Neural progenitor cell (in vitro differentiated cells): ENCODE measurements at regions not wholly inside any gene's neighbourhood (a gene's known extent, or its start where the extent isn't known, plus 50 kb on each side); places are given as distances from the start of the nearest gene placed in this dataset.

ENCODE experiments used
- DNase-seq: peaks from one replicate; pipeline ENCODE4 v3.0.0-alpha.2; 2016; ENCODE audit warnings: low spot score
- H2AFZ ChIP-seq: fragments of 200-600 bp; sonication (generic); replicated peaks from 2 replicates; pipeline ENCODE4 v1.6.1; 2016; ENCODE audit warnings: antibody characterized with exemption
- H3F3A ChIP-seq: fragments of 200-600 bp; sonication (generic); 2 replicates; pipeline ENCODE4 v1.6.1; 2016; ENCODE audit warnings: antibody characterized with exemption, low read depth
- H3K27ac ChIP-seq: fragments of 200-600 bp; sonication (generic); 2 replicates; pipeline ENCODE4 v1.5.1; 2016; ENCODE audit warnings: mild to moderate bottlenecking
- H3K27me3 ChIP-seq: fragments of 200-600 bp; sonication (generic); 2 replicates; pipeline ENCODE4 v1.6.1; 2016; ENCODE audit warnings: mild to moderate bottlenecking, moderate library complexity
- H3K36me3 ChIP-seq: fragments of 200-600 bp; sonication (generic); 2 replicates; pipeline ENCODE4 v1.5.1; 2016
- H3K4me1 ChIP-seq: fragments of 200-600 bp; sonication (generic); 2 replicates; pipeline ENCODE4 v1.6.1; 2016; ENCODE audit warnings: mixed run types
- H3K4me2 ChIP-seq: fragments of 200-600 bp; sonication (generic); 2 replicates; pipeline ENCODE4 v1.6.1; 2016
- H3K4me3 ChIP-seq: fragments of 200-600 bp; sonication (generic); 2 replicates; pipeline ENCODE4 v1.5.1; 2016
- H3K79me2 ChIP-seq: fragments of 200-600 bp; sonication (generic); 2 replicates; pipeline ENCODE4 v1.6.1; 2016; ENCODE audit warnings: low read depth
- H3K9ac ChIP-seq: fragments of 200-600 bp; sonication (generic); 2 replicates; pipeline ENCODE4 v1.6.1; 2016
- H3K9me3 ChIP-seq: fragments of 200-600 bp; sonication (generic); 2 replicates; pipeline ENCODE4 v1.5.1; 2016; ENCODE audit warnings: low read depth
- H4K20me1 ChIP-seq: fragments of 200-600 bp; sonication (generic); 2 replicates; pipeline ENCODE4 v1.6.1; 2016; ENCODE audit warnings: low read depth
- H3K27ac Mint-ChIP-seq: 3 replicates; pipeline ENCODE4 v1.8.0; 2021; ENCODE audit warnings: mixed read lengths
- H3K27me3 Mint-ChIP-seq: 2 replicates; pipeline ENCODE4 v1.8.0; 2022; ENCODE audit warnings: low read depth, mild to moderate bottlenecking, inconsistent platforms, moderate library complexity, mixed read lengths; ENCODE audit not compliant: insufficient read depth
- H3K36me3 Mint-ChIP-seq: 3 replicates; pipeline ENCODE4 v1.8.0; 2021; ENCODE audit warnings: mixed read lengths
- H3K4me1 Mint-ChIP-seq: 3 replicates; pipeline ENCODE4 v1.8.0; 2021; ENCODE audit warnings: mixed read lengths
- H3K4me3 Mint-ChIP-seq: 3 replicates; pipeline ENCODE4 v1.8.0; 2021; ENCODE audit warnings: mild to moderate bottlenecking, moderate library complexity, mixed read lengths
- H3K9me3 Mint-ChIP-seq: 3 replicates; pipeline ENCODE4 v1.8.0; 2020; ENCODE audit warnings: mixed read lengths
- CTCF ChIP-seq: fragments of 200-600 bp; sonication (generic); IDR thresholded peaks from 2 replicates; pipeline ENCODE4 v1.5.1; 2017; ENCODE audit warnings: antibody characterized with exemption, mild to moderate bottlenecking
- EZH2 ChIP-seq: fragments of 200-600 bp; sonication (generic); IDR thresholded peaks from 2 replicates; pipeline ENCODE4 v1.6.1; 2017; ENCODE audit warnings: antibody characterized with exemption, mild to moderate bottlenecking, moderate library complexity
- EZH2phosphoT487 ChIP-seq: fragments of 200-600 bp; sonication (generic); IDR thresholded peaks from 2 replicates; pipeline ENCODE4 v1.6.1; 2017; ENCODE audit warnings: antibody characterized with exemption

- H3K4me3 Mint-ChIP-seq = no peak overlapping the region
Measured at GRCh38 chr2:816278-816677, 134.4 kb upstream of the SNTG2 start.

GRCh38 chr2:810397-810796 lies 133.2 kb upstream of the TMEM18 start:
- H3K27me3 ChIP-seq = no peaks in the 10 kb centered on the region
- no peak for DNase-seq
- no peak overlapping the region for H3K4me3 ChIP-seq
- H3K9me3 ChIP-seq = no peaks in the 10 kb centered on the region
- peaks cover 2% of the 10 kb centered on the region for H3K27me3 Mint-ChIP-seq
- H4K20me1 ChIP-seq = no peaks in the 10 kb centered on the region
- H3K9me3 Mint-ChIP-seq = peaks cover 2% of the 10 kb centered on the region
- TF ChIP-seq CTCF (no peak), EZH2phosphoT487 (no peak), EZH2 (no peak)
- no peak overlapping the region for H2AFZ ChIP-seq
- no peak overlapping the region for H3K27ac ChIP-seq
- no peaks in the 10 kb centered on the region for H3F3A ChIP-seq
- H3K79me2 ChIP-seq = no peaks in the 10 kb centered on the region
- peak overlapping the region; percentile 57 for H3K27ac Mint-ChIP-seq
- H3K4me3 Mint-ChIP-seq = no peak overlapping the region
- no peaks in the 10 kb centered on the region for H3K4me1 ChIP-seq
- no peaks in the 10 kb centered on the region for H3K36me3 ChIP-seq
- H3K9ac ChIP-seq = no peak overlapping the region
- no peaks in the 10 kb centered on the region for H3K36me3 Mint-ChIP-seq
- H3K4me1 Mint-ChIP-seq = peaks cover 12% of the 10 kb centered on the region
- H3K4me2 ChIP-seq = no peak overlapping the region

More at GRCh38 chr2:816278-816677, 134.4 kb upstream of the SNTG2 start:
- no peak for TF ChIP-seq EZH2phosphoT487
- TF ChIP-seq CTCF = no peak
- TF ChIP-seq EZH2 = no peak
- H3K9me3 Mint-ChIP-seq = peaks cover 4% of the 10 kb centered on the region
- H3K4me1 ChIP-seq = no peaks in the 10 kb centered on the region
- H3K4me2 ChIP-seq = no peak overlapping the region
- no peaks in the 10 kb centered on the region for H3K79me2 ChIP-seq
- H3K27me3 Mint-ChIP-seq = peaks cover 2% of the 10 kb centered on the region
- H3K36me3 ChIP-seq = no peaks in the 10 kb centered on the region
- H3F3A ChIP-seq = no peaks in the 10 kb centered on the region
- no peak overlapping the region for H3K4me3 ChIP-seq
- no peak overlapping the region for H3K27ac Mint-ChIP-seq
- no peaks in the 10 kb centered on the region for H3K9me3 ChIP-seq
- H4K20me1 ChIP-seq = no peaks in the 10 kb centered on the region
- no peaks in the 10 kb centered on the region for H3K36me3 Mint-ChIP-seq
- peaks cover 12% of the 10 kb centered on the region for H3K4me1 Mint-ChIP-seq
- no peaks in the 10 kb centered on the region for H3K27me3 ChIP-seq
- H3K9ac ChIP-seq = no peak overlapping the region
- no peak overlapping the region for H2AFZ ChIP-seq
- no peak for DNase-seq
- H3K27ac ChIP-seq = no peak overlapping the region

- H3K27ac ChIP-seq = no peak overlapping the region
- H3K27me3 Mint-ChIP-seq = no peaks in the 10 kb centered on the region
- no peak overlapping the region for H3K4me3 ChIP-seq
- no peaks in the 10 kb centered on the region for H3K9me3 ChIP-seq
- no peaks in the 10 kb centered on the region for H3K27me3 ChIP-seq
- no peak overlapping the region for H3K9ac ChIP-seq
- H3K27ac Mint-ChIP-seq = no peak overlapping the region
- no peak overlapping the region for H3K4me3 Mint-ChIP-seq
- no peaks in the 10 kb centered on the region for H3K9me3 Mint-ChIP-seq
- H3K79me2 ChIP-seq = no peaks in the 10 kb centered on the region
- no peak overlapping the region for H2AFZ ChIP-seq
- H3K4me2 ChIP-seq = no peak overlapping the region
- DNase-seq = no peak
- H4K20me1 ChIP-seq = no peaks in the 10 kb centered on the region
- TF ChIP-seq EZH2 (no peak), EZH2phosphoT487 (no peak), CTCF (no peak)
- H3K36me3 ChIP-seq = no peaks in the 10 kb centered on the region
- no peaks in the 10 kb centered on the region for H3K4me1 ChIP-seq
- H3F3A ChIP-seq = no peaks in the 10 kb centered on the region
- H3K36me3 Mint-ChIP-seq = no peaks in the 10 kb centered on the region
- H3K4me1 Mint-ChIP-seq = no peaks in the 10 kb centered on the region
Measured at GRCh38 chr2:807300-807699, 130.1 kb upstream of the TMEM18 start.

- no peak overlapping the region for H2AFZ ChIP-seq
- no peaks in the 10 kb centered on the region for H3K9me3 ChIP-seq
- Mint-ChIP-seq H3K36me3 (no peaks in the 10 kb centered on the region), H3K27ac (no peak overlapping the region), H3K27me3 (no peaks in the 10 kb centered on the region), H3K4me3 (no peak overlapping the region), H3K9me3 (no peaks in the 10 kb centered on the region), H3K4me1 (no peaks in the 10 kb centered on the region)
- no peaks in the 10 kb centered on the region for H3K27me3 ChIP-seq
- H3F3A ChIP-seq = no peaks in the 10 kb centered on the region
- TF ChIP-seq EZH2 = no peak
- no peak for TF ChIP-seq EZH2phosphoT487
- TF ChIP-seq CTCF = no peak
- H4K20me1 ChIP-seq = no peaks in the 10 kb centered on the region
- H3K27ac ChIP-seq = no peak overlapping the region
- H3K36me3 ChIP-seq = no peaks in the 10 kb centered on the region
- no peak overlapping the region for H3K9ac ChIP-seq
- no peaks in the 10 kb centered on the region for H3K79me2 ChIP-seq
- no peak overlapping the region for H3K4me3 ChIP-seq
- H3K4me2 ChIP-seq = no peak overlapping the region
- no peak for DNase-seq
- no peaks in the 10 kb centered on the region for H3K4me1 ChIP-seq
Measured at GRCh38 chr2:805664-806063, 128.5 kb upstream of the TMEM18 start.
